ENCODE measurements at regions not wholly inside any gene's neighbourhood (a gene's known extent, or its start where the extent isn't known, plus 50 kb on each side); places are given as distances from the start of the nearest gene placed in this dataset.

DNA sequence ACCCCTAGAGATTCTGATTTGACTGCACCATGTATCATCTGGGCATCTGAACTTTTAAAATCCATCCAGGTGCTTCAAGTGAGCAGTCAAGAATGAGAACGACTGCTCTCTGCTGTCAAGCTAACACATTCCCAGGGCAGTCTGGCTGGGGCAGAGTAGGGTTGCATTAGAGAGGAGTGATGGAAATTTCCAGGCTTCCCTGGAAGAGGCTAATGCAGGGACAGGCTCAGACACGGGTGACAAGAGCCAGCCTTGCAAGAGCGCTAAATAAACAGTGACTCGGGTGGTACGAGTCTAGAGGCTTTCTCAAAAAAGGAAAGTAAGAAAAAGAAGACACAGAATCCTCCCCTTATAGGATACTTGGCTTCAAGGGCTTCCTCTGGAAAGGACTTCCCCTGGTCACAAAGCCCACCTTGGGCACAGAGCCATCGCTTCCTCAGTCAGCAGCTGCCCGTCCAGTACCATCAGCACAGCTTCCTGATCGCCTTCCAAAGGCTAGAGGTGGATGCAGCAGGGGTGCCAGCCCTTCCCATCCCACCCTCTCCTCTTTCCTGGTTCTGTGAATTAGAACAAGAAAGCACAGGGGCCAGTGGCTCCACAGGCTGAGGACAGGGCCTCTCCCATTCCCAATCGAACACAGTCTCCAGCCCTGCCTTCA is 177.4 kb upstream of the RREB1 start:
- TF ChIP-seq, protein P1, sequence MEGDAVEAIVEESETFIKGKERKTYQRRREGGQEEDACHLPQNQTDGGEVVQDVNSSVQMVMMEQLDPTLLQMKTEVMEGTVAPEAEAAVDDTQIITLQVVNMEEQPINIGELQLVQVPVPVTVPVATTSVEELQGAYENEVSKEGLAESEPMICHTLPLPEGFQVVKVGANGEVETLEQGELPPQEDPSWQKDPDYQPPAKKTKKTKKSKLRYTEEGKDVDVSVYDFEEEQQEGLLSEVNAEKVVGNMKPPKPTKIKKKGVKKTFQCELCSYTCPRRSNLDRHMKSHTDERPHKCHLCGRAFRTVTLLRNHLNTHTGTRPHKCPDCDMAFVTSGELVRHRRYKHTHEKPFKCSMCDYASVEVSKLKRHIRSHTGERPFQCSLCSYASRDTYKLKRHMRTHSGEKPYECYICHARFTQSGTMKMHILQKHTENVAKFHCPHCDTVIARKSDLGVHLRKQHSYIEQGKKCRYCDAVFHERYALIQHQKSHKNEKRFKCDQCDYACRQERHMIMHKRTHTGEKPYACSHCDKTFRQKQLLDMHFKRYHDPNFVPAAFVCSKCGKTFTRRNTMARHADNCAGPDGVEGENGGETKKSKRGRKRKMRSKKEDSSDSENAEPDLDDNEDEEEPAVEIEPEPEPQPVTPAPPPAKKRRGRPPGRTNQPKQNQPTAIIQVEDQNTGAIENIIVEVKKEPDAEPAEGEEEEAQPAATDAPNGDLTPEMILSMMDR (IDR thresholded peaks at IDR 0.05), result no peak
- no peak for TF ChIP-seq POLR2A (IDR thresholded peaks at IDR 0.05)

Measured in heart left ventricle (tissue), 13 donors.